Coronary artery (tissue), 2 donors: ENCODE measurements at regions not wholly inside any gene's neighbourhood (a gene's known extent, or its start where the extent isn't known, plus 50 kb on each side); places are given as distances from the start of the nearest gene placed in this dataset.

Experiments used
- DNase-seq: peaks from one replicate; pipeline ENCODE4 v3.0.0-alpha.2; 2017; ENCODE audit warnings: low spot score
- H3K27ac ChIP-seq, 2 donors: fragments of 200-600 bp; sonication (generic); one replicate each; pipeline ENCODE4 v1.5.1; 2016 to 2019
- H3K4me3 ChIP-seq: fragments of 200-600 bp; sonication (generic); 2 replicates; pipeline ENCODE4 v1.5.1; 2016; ENCODE audit warnings: mild to moderate bottlenecking, moderate library complexity
- CTCF ChIP-seq: fragments of 200-600 bp; sonication (generic); IDR thresholded peaks from one replicate; pipeline ENCODE4 v1.5.1; 2019; ENCODE audit warnings: antibody characterized with exemption

GRCh38 chr2:21856708-21857107, 732.9 kb downstream of the TDRD15 start:
- Histone ChIP-seq H3K27ac (no peak overlapping the region), H3K4me3 (no peak overlapping the region)
- DNase-seq, result no peak
- TF ChIP-seq CTCF, result no peak

DNA sequence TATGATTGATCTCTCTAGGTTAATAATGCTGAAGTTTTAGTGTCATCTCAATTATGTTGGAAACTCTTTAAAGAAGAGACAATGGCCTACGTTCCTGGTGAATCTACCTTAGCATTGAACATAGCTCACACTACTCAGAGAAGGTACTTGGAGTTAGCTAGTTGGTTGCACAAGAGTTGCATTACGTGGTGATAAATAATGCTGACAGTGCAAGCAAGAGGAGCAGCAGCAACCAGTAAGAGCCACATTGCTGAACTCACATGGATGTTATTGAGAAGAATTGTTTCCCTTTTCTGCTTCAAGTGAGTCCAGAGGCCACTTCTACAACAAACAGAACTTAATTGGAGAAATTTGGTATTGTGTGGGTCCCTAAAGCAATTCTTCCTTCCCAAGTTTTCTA, 737.1 kb downstream of the TDRD15 start:
- TF ChIP-seq CTCF, result no peak
- DNase-seq, result no peak
- Histone ChIP-seq H3K4me3 (no peak overlapping the region), H3K27ac (no peak overlapping the region)

- Histone ChIP-seq H3K27ac (no peak overlapping the region), H3K4me3 (no peak overlapping the region)
- no peak for DNase-seq
- TF ChIP-seq CTCF, result no peak
Observed at GRCh38 chr2:21866316-21866715, 742.5 kb downstream of the TDRD15 start.

- no peak for TF ChIP-seq CTCF
- Histone ChIP-seq H3K27ac (no peak overlapping the region), H3K4me3 (no peak overlapping the region)
- no peak for DNase-seq
Observed at GRCh38 chr2:21887881-21888280, 764.1 kb downstream of the TDRD15 start.

DNA sequence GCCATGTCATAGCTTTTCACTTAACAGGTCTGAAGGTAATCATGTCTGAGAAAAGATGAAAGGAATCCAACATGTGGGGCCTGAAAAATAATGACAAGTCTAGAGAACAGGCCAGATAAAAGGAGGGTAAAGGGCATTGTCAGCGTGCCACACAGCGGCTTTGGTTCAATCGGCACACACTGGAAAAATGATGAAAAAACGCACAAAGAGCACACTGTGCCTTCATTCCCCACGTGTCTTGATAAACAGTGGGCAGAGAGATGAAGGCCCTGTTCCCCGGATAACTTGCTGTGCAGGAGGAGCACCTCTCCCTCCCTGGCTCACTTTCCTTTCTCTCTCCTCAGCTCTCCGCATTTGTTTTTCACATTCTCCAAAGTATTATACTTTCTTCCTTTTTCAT, 766.3 kb downstream of the TDRD15 start:
- DNase-seq, result no peak
- Histone ChIP-seq H3K27ac (no peak overlapping the region), H3K4me3 (no peak overlapping the region)
- TF ChIP-seq CTCF, result no peak

DNA sequence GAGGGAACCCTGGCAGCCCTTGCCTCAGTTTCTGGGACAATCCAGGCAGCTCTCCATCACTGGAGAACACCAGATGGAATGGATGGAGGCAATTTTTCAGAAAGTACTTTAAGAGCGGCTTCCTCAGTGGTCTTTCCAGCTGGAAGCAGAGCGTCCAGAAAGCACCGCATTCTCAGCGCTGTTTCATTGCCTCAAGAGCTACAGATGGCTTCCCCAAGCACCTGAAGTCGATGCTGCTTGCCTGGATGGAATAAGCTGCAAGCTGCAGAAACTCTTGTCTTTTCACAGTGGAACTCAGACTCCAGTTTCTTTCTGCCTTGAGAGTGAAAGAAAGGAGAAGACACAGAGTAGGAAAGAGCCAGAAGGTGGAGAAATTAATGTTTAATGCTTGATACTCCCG, 766.9 kb downstream of the TDRD15 start:
- no peak for TF ChIP-seq CTCF

GRCh38 chr2:21891191-21891590, 767.4 kb downstream of the TDRD15 start:
- Histone ChIP-seq H3K4me3 (no peak overlapping the region), H3K27ac (no peak overlapping the region)
- DNase-seq, result no peak
- TF ChIP-seq CTCF, result no peak

More for the DNA sequence above, 766.9 kb downstream of the TDRD15 start:
- H3K4me3 ChIP-seq, result no peak overlapping the region
- DNase-seq, result no peak
- H3K27ac ChIP-seq, result no peak overlapping the region
